NCI-H187 (cell line): ENCODE measurements at regions not wholly inside any gene's neighbourhood (a gene's known extent, or its start where the extent isn't known, plus 50 kb on each side); places are given as distances from the start of the nearest gene placed in this dataset.
"Not testable (repeated sequence)": the region's sequence is repeated elsewhere in the genome, so short reads cannot be mapped to it uniquely, and the experiment has no call there.

Source experiments
- DNase-seq, 2 experiments: peaks; one replicate each; lab custom pipeline; 2025; lab: John Stamatoyannopoulos, UW

DNA sequence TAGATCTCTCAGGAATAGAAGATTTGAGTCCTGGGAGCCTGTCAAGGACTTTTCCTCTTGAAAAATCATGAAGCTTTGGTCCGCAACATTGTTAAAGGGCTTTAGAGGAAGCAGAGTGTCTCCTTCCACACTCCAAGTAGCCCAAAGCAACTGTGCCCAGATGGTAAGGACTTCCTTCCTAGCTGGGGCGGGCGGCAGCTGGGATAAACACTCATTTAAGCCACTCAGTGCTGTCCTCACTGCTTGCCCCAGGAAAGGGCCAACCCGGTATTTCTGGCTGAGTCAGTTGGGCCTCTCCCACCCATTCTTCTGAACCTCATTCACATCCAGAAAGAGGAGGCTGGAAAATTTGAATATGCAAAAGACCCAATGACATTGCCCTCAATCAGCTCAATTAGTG lies 144.3 kb downstream of the CHIC2 start:
- DNase-seq = no peak

DNA sequence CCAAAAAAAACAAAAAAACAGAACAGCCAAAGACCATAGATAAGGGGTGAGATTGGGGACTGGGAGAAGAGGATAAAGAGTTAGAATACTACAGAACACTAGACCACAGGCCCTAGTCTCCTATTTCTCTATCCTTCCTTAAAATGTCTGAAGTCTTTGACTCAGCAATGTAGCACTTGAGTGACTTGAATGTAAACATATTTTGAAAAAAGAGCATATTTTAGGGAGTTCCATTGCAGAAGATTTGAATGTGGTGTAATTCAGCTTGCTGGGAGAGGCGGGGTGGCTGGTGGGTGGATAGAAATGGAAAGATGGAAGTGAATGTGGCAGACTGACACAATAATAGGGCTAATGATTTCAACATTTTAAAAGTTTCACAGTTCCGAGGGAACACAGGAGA lies 144.9 kb downstream of the CHIC2 start:
- no peak for DNase-seq

DNA sequence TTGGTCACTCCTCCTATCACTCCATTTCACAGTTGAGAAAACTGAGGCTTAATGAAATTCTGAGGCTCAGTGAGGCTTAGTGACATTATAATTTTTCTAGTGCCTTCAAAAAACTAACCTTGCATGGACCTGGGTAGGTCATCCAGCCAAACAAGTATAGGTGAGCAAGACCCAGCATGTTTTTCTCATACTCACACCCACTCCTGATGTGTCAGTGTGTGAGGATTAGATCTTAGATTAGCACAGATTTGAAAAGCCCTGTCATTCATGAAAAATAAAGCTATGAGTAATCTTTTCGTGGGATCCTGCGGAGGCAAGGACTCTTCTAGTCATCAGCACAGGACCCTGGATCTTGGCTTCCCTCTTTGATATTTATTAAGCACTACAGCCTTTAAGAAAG lies 146.7 kb downstream of the CHIC2 start:
- no peak for DNase-seq

DNA sequence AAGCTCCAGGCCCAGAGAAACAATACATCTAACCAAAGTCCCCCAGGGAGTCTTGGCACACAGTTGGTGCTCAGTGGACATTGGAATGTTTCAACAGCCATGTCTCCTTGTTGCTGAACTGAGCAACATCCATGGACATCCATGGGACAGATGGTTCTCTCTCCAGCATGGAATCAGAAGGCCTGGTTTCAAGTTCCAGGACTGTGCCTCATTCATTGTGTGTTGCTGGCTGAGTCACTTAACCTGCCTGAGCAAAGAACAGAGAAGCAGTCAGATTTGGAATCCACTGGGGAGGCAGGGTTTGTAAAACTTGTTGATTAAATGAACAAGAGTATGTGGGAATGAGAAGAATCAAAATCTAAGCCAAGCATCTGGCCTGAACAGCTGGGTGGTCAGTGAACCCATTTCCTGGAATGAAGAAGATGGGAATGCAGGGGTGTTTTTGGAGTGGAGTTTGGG lies 147.9 kb downstream of the CHIC2 start:
- DNase-seq = no peak

DNA sequence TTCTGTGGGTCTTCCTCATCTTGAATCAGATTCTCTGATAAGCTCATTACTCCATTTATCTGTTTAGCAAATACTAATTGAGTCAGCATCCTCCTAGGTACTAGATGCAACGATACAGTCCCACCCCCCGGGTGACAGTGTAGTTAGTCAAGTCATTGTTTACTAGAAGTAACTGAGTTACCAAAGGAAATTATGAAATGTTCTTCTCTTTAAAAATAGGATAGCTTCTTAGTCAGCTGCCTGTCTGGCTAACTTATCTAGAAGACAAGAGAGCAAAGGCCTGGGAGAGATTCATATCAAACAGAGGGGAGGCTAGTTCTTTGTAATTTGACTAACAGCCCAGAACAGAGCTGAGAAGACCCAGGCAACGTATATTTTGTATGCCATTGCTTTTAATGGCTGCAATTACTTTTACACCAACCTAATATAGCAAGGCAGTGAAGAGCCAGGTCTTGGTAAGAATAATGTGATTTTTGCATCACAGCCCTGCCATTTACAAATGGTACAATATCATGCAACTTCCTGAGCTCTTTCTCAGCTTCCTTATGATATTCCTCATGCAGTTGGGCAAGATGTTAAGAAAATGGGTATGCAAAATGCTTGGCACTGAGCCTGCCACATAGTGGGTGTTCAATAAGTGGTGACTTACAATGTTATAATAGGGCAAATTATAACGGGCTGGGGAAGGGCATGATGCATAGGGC lies 149.9 kb downstream of the CHIC2 start:
- DNase-seq = no peak

DNA sequence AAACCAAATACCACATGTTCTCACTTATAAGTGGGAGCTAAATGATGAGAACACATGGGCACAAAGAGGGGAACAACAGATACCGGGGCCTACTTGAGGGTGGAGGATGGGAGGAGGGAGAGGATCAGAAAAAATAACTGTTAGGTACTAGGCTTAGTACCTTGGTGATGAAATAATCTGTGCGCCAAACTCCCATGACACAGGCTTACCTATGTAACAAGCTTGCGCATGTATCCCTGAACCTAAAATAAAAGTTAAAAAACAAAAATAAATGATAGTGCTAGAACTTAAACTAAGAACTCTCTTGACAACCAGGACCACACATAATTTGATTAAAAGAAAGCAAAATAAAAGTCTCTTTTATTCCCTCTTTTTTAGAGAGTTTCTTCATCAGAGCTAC lies 150.6 kb downstream of the CHIC2 start:
- no peak for DNase-seq

DNA sequence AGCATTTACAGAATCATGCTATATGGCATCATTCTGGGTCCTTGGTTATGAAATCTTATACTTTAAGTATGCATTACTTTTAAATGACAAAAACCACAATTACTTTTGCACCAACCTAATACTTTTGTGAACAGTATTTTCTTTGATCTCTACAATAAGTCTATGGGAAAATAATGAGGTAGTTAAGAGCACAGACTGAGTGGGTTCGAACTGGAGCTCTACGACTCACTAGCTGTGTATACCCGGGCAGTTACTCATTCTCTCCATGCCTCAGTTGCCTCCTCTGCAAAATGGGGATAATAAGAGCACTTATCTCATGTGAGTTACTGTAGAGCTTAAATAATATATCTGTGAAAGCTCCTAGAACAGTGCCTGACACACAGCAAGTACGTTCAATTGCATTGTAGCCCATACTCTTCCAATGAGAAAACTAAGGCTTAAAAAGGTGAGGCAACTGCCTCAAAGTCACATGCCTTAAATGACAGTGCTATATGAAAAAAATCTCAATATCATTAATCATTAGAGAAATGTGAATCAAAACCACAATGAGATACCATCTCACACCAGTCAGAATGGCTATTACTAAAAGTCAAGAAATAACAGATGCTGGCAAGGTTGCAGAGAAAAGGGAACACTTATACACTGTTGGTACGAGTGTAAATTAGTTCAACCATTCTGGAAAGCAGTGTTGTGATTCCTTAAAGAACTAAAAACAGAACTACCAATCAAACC lies 151.5 kb downstream of the CHIC2 start:
- DNase-seq = no peak

DNA sequence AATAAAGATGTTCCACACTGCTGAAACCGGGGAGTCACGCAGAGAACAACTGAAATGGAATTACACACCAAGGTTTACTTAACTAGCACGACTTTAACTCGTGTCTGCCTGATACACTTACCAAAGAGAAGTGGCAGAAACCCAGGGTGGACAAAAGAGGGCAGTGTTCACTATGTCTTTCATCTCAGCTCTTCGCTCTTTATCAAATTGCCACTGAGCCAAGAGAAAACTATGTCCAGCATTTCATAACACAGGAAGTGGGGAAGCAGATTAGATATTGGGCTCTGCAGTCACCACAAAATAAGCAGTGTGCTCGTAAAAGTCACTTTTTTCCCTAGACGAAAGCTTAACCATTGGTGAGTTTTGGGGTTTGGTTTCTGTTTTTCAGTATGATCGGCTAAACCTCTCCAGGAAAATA lies 155.7 kb downstream of the CHIC2 start:
- DNase-seq = no peak

DNA sequence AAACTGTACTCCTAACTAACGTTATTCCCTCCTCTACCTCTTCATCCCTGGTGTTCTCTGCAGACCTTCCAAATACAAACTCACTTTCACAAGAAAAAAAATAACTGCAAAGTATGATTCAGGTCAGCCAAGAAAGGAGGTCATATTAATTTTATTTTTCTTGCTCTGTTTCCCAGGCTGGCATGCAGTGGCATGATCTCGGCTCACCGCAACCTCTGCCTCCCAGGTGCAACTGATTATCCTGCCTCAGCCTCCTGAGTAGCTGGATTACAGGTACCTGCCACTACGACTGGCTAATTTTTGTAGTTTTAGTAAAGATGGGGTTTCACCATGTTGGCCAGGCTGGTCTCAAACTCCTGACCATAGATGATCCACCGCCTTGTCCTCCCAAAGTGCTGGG lies 156.6 kb downstream of the CHIC2 start:
- DNase-seq = no peak

DNA sequence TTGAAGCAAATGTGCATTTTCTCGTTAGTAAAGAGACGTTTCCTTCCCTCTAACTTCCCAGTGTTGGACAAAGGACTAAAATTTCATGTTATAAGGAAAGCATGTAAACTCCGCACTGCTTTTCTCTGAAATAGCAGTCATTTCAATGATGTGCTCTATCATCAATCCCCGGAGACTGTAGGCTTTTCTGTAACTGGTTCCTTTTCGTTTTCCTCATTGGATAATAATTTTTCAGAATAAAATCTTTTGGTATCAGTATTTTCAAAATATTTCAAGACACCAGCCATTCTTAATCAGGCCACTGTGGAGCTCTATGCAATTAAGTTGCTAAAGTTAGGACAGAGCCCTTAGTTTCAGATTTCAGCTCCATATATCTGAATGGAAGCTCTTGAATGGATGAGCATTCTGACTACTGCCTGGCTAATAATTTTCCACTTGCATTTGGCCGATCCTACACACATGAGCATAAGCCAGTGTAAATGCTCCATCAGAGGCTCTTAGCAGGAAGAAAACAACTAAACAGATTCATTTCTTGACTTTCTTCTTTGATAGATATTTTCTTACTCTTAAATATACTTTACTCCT lies 157.7 kb downstream of the CHIC2 start:
- DNase-seq = no peak

DNA sequence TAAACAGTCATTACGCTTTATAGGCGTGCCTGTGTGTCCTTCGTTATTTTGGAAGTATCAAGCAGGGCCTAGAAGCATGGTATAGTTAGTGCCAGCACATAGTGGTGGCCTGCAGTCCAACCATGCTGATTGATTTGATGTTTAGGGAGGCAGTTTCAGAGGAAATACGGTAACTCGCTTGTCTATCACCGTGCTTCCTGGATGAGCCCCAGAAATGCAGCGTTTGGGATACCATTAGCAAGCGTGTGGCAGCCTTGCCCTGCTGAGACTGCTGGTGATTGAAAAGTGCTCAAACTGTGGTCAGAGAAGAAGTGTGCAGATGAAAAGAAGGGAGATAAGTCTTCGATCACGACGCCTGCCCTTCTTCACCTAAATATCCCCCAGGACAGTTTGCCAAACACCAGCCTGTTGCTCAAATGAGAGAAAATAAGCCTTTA lies 158.4 kb downstream of the CHIC2 start:
- DNase-seq = no peak

DNA sequence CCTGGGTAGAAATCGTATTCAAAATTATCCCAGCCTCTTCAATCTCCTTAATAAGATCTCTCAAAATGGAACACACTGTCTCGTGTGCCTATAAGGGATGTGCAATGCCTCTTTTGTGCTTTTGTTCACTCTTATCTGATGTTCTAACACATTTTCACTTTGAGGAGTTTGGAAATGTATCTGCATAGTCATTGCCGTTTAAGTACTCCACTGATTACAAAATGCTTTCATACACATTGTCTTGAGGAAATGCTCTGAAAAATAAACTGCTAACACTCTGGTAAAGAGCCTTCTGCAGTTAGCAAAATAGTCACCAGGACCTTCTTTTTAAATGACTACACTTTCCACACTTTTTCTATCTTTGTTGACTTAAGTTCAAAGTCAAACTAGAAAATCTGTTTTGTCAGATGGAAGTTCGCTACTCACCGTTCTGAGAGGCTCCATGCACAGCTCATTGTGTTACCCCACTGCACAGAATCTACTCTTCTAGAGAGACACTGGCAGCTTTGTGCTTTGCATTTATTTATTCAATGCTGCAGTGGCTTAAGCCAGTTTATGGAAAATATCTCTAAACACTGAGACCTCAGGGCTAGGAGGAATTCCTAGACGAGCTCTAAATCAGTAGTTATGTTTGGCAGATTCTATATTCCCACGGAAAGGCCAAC lies 159.0 kb downstream of the CHIC2 start:
- no peak for DNase-seq

DNA sequence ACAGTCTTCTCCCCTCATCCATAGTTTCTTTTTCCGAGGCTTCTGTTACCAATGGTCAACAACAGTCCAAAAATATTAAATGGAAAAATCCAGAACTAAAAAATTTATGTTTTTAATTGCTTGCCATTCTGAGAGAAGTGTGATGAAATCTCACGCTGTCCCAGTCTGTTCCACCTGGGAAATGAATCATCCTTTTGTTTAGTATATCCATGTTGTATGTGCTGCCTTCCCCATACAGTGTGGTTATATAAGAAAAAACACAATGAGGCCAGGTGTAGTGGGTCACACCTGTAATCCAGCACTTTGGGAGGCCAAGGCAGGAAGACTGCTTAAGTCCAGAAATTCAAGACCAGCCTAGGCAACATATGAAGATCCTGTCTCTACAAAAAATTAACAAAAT lies 161.6 kb downstream of the CHIC2 start:
- DNase-seq = no peak

DNA sequence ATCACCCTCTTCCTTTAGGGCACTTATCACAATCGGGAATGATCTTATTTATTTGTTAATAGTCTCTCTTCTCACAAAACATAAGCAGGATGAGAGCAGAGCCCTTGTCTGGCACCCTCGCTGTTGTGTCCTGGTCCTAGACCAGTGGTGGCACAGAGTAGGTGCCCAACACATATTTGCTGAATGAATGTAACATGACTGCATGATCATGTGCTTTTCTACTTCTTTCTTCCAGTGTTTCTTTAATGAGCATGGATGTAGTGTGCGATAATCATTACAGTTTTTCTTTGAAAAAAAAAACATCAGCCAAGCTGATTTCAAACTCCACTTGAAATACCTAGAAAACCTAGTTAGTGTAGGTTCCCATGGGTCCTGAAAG lies 164.1 kb downstream of the CHIC2 start:
- DNase-seq = no peak

DNA sequence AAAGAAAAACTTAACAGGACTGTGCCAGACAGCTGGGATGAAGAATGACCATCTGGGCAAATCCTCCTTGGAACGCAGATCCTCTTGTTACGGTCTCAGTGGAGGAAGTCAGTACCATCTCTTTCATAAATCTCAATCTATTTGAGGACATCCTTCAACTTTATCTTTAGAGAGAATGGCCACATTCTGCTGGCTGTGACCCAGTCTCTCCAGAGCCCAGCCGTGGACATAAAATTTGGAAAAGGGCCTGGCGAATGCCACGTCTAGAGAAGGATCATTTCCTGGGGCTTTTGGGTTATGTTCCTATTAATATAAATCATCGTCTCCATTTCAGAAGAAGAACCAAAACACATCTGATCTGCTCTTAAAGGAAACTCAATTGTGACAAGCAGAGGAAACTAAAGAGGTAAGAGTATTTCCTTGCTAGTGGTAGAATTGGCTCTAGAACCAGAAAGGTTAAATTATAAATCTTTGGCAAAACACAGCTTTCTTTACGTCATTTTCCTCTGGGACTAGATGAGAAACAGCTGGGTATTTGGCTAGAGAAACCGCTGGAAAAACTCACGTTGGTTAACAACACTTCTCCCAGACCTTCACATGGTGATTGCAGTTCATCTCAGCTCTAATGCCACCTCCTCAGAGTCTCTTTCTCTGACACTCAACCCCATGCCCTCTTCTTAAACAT lies 164.7 kb downstream of the CHIC2 start:
- DNase-seq = no peak

DNA sequence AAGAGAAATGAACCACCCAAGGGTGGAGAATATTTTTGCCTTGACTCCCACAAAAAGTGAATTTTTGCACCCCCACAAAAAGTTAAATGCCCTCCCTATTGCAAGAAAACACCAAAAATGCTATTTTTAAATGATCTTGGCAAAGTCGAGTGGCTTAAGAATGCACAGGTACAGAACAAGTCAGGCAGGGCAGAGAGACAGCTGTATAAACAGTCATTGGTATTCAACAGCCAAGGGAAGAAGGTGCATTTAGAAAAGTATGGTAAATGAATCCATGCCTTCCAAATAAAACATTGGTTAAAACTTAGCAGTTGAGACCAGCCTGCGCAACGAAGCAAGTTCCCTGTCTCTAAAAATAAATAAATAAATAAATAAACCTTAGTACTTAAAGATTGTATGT lies 169.3 kb downstream of the CHIC2 start:
- DNase-seq = no peak

DNA sequence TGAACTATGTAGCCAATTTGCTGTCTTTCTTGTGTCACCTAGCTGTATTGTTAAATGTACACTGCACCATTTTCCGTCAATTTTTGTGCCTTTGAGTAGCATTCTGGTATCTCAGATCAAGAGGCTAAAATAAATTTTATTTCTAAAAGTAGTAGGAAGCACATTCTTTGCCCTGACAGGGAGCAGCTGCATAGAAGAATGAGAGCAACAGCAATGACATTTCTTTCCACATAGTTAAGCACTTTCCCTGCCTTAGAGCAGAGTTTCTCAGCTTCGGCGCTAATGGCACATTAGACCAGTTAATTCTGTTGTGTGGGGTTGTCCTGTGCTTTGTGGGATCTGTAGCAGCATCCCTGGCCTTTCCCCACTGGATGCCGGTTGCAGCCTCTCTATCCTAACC lies 173.9 kb downstream of the CHIC2 start:
- DNase-seq = no peak

DNA sequence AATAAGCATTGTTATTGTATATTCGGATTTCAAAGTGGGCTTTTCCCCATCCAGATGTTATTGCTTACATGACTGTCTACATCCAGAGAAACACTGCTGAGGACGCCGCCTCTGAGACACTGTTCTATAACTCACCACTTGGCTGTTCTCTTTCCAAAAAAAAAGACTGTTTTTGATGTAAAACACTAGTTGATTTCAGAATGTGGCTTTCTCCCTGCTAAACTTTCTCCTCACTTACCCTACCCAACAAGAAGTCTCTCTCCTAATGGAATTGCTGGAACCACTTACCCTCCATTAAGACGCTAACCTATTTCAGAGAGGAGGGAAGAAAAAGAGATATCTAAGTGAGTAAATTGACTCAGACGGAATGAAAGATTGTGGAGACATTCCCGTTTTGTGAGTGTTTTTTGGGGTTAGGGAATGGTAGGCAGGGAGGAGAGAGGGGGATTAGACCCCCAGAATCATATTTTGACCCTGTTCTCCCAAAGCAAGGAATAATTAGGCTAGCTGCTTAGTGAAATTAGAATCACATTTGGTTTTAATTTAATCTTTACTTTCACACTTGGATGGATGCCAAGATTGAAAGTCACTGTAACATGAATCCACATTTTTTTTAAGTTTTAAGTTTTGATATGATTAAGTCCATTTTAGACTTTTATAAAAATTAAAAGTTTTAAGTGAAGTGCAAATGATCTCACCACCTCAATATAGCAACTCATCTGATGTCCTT lies 174.9 kb downstream of the CHIC2 start:
- no peak for DNase-seq

DNA sequence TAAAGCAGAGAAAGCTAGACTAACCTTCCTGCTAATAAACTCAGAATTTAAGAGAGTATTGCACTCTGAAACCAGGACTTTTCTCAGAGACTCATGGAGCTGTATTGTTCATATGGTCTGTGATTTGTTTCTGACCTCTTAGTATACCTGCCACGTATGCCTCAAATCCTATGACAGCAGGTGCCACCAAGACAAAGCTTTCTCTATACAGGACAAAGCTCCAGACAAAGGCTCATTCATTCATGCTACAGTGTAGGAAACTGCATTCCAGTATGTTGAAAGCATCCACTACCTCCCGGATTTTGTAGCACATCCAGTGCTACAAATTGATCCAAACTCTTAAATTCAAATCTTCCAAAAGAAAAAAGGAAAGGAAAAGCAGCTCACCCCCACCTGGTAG lies 178.3 kb downstream of the CHIC2 start:
- no peak for DNase-seq

DNA sequence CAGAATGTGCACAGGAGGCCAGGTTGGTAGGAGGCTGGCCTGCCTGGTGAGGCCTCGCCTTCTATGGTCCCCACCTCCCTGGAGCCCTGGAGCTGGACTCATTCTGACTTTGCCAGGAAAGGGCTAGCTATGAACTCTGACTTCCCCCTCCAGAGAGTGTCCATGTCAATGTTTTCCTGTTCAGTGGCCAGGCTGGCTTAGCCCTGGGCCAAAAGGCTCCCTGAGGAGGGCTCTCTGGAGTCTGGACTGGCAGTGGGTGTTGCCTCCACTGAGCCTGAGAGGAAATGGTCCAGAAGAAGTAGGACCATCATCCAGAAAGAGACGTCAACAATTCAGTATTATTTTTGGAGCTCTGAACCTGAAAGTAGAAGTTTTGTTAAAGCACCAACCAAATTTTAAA lies 178.7 kb downstream of the CHIC2 start:
- DNase-seq = no peak

DNA sequence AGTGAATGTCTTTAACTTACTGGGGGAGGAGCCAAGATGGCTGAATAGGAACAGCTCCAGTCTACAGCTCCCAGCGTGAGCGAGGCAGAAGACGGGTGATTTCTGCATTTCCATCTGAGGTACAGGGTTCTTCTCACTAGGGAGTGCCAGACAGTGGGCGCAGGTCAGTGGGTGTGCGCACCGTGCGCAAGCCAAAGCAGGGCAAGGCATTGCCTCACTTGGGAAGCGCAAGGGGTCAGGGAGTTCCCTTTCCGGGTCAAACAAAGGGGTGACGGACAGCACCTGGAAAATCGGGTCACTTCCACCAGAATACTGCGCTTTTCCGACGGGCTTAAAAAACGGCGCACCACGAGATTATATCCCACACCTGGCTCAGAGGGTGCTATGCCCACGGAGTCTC lies 187.3 kb downstream of the CHIC2 start:
- DNase-seq = not testable (repeated sequence)

DNA sequence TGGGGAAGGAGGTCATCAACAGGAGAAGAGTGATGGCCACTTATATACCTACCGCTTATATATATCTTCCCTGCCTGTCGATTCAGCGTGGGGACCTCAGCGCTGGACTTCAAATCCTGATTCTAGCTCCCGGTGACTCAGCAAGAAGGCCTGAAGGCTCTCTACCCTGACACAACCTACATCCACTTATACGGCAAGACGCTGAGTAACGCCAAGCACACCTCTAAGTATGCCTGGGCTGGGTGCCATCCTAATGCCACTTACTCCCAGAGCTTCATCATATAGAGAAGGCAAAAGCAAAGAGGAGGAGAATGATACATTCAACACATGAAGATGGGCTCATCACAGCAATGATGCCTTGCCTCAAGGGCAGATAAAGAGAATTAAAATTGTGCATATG lies 198.3 kb downstream of the CHIC2 start:
- DNase-seq = no peak
